DMS153 (cell line): ENCODE measurements at regions not wholly inside any gene's neighbourhood (a gene's known extent, or its start where the extent isn't known, plus 50 kb on each side); places are given as distances from the start of the nearest gene placed in this dataset.

Experiments used
- DNase-seq: peaks from one replicate; lab custom pipeline; 2025; lab: John Stamatoyannopoulos, UW

DNA sequence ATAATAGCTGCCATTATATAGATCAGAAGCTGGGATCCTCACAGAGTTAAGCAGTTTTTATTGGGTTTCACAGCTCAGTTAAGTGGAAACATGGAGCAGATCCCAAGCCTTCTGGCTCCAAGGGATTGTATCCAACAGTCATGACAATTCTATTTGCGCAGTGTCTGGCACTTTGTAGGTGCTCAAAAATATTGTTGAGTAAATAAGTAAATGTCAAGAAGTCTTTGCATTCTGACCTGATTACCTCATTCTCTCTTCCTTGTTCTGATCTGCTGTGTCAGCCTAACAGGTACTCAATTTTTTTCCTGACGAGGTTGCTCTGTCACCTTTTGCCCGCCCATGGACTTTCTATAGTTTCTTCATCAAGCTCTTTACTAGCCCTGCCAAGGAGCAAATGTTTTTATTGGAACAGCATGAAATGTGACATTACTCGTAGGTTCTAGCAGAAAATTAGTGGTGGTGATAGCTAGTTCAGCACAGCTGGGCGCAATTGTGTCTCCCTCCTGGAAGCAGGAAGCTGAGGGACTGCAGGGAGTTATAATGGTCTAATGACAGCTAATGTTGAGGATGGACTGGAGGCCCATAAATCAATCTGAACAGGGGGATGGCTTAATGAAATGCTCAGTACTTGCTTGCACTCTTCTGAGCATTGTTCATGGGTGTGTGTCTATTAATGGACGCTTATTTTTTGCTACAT is 680.2 kb downstream of the CCSER2 start:
- peak; percentile 72 for DNase-seq

- DNase-seq = no peak
Measured at GRCh38 chr10:85012305-85012704, 683.9 kb downstream of the CCSER2 start.

DNA sequence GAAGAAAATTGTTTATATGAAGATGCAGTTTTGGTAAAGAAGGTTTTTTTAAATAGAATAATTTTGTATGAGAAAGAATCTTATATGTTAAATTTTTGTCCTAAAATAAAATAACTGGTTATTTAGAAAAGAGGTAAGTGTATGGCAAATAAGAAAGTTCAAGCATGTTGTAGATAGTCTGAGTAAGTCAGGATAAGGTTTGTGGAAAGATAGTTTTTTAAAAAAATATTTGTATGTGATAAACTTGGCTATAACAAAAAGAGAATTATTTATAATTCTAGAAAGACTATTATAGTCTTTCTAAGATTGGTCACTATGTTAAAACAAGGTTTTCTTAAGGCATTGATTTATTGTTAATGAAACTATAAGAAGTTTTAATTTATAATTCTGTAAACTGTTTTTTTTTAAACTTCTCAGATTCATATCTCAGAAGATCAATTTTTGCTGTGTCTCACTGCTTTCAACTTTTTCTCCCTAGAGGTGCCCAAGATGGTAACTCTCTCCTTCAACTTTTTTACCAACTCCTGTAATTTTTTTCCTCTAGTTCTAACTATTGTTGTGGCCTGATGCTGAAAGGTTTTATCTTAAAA is 698.6 kb downstream of the CCSER2 start:
- no peak for DNase-seq

DNA sequence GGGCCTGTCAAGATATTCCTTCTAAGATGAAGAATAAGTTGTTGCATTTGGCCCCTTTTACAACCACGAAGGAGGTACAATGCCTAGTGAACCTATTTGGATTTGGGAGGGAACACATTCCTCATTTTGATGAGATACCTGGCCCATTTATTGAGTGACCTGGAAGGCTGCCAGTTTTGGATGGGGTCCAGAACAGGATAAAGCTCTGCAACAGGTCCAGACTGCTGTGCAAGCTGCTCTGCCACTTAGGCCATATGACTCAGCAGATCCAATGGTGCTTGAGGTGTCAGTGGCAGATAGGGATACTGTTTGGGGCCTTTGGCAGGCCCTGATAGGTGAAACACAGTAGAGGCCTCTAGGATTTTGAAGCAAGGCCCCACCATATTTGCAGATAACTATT is 704.6 kb downstream of the CCSER2 start:
- no peak for DNase-seq

GRCh38 chr10:85036661-85037060 is 708.3 kb downstream of the CCSER2 start:
- DNase-seq = no peak

- no peak for DNase-seq
Measured at GRCh38 chr10:85039311-85039710, 710.9 kb downstream of the CCSER2 start.

DNA sequence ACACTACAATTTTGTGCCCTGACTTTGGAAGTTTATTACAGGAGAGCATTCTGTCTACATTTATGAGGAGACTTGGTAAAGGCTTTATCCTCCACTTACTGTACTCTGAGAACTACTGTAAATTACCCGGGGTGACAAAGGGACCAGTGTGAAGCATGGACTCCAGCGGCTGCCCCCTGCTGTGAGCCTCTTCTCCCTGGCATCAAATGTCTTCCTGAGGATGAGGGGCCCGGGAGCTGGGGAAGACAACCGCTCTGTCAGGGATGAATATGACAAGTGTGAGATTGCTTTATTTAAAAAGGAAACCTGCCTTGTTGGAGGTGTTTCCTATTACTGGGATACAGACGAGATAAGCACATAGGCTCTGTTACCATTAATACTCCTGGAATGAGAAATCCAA is 714.8 kb downstream of the CCSER2 start:
- DNase-seq = peak; percentile 66

- no peak for DNase-seq
Measured at GRCh38 chr10:85045046-85045445, 716.7 kb downstream of the CCSER2 start.

- no peak for DNase-seq
Measured at GRCh38 chr10:85047170-85047834, 718.9 kb downstream of the CCSER2 start.

GRCh38 chr10:85047979-85048378 is 719.6 kb downstream of the CCSER2 start:
- DNase-seq = no peak

GRCh38 chr10:85048644-85049043 is 720.3 kb downstream of the CCSER2 start:
- DNase-seq = no peak

DNA sequence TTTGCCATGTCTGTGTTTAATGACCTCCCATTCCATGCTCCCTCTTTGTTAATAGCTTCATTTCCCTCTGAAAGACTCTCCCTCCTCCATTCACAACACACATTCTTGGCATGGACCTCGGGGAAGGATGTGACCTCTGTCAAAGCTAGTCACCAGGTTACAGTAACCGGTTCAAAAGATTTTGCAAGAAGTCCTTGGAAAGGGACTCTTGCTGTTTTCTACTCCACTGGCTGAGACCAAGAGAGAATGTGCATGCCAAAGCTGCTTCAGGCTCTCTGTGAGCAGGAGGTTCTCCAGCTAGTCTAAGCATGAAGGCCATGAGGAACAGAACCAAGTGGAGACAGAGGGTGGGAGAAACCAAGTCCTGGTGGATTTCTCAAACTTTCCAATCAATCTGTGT is 732.6 kb downstream of the CCSER2 start:
- no peak for DNase-seq

DNA sequence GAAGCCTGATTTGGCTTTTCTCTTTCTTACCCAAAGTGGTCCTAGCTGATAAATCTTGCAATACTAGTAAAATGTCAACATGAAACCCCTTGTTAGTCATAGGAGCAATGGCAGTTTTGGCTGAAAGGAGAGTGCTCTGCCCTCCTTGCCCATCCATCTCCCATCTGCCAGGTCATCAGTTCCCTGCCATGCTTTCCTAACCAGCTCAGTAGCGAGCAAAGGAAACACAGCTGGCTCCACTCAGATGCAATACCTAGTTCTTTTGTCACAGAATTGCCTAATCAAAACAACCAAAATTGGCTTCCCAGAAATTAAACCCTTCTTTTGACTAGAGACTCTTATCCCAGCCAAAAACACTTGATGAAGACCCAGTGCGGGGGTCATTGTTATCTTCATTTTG is 733.0 kb downstream of the CCSER2 start:
- no peak for DNase-seq

GRCh38 chr10:85067955-85068354 is 739.6 kb downstream of the CCSER2 start:
- DNase-seq = no peak

DNA sequence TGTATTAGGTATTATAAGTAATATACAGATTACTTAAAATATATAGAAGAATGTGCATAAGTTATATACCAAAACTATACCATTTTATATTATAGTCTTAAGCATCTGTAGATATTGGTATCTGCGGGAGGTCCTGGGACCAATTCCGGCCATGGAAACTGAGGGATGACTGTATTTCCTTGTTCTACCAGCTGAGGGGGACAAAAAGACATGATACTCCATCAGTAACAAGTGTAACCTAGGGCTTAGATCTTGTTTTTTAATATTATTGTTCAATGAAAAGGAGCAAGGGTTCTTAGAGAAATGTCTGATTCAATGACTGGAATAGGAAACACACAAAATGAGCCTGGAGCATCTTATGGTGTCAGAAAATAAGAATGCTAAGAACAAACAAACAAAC is 752.5 kb downstream of the CCSER2 start:
- no peak for DNase-seq

DNA sequence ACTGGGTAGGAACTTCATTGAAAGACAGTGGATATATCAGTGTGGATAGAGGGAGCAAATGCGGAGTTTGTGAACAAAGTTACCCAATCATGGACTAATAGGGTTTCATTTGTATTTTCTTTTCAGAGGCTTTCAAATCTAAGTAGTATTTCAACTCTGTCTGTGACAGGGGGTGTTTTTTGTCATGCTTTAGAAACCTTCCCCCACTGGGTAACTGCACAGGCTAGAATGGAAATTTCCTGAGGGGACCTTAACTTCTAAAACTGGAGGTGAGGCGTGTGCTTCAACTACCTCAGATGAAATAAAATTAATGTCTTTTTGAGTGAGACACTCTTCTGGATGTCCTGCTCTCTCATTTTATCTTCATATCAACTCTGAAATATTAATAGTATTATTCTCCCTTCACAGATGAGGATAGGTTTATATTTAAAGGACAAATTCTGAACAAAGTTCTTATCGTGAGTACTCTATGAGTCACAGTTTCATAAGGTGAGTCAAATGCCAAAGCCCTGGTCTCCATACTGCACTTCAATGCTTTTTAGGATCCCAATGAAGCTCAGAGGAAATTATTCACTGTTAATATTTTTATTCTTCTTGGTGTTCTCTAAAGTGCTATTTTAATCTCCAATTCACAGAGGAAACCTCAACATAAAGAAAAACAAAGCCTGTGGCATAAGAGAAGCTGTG is 770.6 kb downstream of the CCSER2 start:
- no peak for DNase-seq

DNA sequence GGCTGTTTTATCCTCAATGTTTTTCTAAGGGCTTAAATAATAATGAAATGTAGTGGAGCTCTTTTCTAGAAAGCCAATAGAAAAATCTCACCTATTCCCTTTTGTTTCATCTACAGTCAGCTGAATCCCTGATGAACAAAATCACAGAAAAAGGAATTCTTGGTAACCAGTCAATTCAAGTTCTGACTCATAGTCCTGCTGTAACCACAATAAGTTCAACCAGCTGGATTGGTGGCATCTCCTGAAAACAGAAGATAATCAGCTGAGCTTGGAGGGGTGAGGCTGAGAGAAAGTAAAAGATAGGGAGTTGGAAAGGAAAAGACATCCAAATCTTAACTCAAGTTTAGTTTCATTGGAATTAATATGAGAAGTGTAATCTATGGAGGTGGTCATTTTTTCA is 772.1 kb downstream of the CCSER2 start:
- DNase-seq = no peak

GRCh38 chr10:85105614-85106255 is 777.3 kb downstream of the CCSER2 start:
- DNase-seq = no peak

DNA sequence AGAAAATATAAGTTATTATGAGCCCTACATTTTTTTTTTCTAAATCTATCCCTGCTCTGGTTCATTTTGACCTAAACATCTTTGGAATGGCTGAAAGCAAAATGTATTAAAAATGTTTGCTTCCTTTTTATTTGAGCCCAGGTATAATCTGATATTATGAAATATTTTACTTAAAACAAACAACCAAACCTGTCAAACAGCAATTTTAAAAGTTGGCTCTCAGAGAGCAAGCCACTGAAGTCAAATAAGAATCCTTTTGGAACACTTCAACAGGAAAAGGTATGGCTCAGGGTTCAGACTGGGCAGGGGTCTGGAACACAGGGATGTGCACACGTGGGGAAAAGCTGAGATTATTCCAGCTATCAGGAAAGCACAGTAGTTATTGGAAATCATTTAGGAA is 782.9 kb downstream of the CCSER2 start:
- DNase-seq = no peak

DNA sequence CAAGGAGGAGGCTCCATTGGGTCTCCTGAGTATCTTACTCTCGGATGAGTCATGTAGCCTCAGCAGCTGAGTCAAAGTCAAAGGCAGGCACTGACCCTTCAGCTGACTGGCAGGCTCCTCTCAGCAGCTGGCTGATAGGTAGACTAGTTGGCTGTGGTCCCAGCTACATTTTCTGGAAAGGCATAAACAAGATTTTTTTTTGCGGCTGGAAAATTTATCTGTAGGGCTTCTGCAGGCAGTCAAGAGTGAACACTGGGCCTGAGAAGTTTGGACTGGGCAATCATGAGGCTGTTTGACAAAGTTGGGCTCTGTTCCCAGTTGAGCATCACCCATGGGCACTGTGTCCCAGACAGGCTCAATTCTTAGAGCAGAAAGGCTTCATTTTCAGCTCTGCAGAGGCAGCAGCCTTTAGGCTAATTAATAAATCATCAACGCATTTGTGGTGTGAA is 796.2 kb downstream of the CCSER2 start:
- no peak for DNase-seq

- DNase-seq = no peak
Measured at GRCh38 chr10:85137253-85137652, 808.9 kb downstream of the CCSER2 start.

- no peak for DNase-seq
Measured at GRCh38 chr10:85138046-85138445, 809.7 kb downstream of the CCSER2 start.
